ENCODE measurements at regions not wholly inside any gene's neighbourhood (a gene's known extent, or its start where the extent isn't known, plus 50 kb on each side); places are given as distances from the start of the nearest gene placed in this dataset.

DNA sequence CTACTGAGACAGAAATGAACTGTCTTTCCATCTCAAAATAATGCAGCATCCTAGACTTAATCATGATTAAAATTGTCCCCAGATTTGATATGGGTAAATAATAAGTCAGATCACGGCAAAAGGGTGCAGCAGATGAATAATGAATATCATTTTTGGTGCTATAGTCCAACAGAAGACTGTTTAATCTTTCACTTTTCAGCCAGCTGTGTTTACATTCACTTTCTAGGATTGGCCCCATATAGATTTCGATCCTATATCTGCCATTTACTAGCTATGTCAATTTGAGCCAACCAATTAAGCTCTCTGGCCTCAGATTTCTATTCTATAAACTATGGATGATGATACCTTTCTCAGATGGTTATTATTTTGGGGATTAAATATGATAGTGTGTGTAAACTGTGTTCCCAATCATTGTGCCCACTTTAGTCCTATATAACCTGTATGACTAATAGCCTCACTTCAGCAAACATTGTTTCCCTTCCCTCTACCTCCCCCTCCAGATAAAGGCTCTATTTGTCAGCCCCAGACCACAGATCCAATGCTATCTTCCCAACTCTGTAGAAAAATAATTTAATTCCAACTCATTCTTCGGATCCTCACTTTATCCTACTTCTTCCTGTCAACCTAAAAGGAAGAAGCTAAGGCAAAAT lies 53.6 kb upstream of the NT5E start:
- no peak overlapping the region for H3K4me3 ChIP-seq (ENCODE audit: low read length)
- H2AFZ ChIP-seq (ENCODE audit: low read length) = no peak overlapping the region
- no peaks in the 10 kb centered on the region for H3K4me1 ChIP-seq (ENCODE audit: low read length)
- no peaks in the 10 kb centered on the region for H3F3A ChIP-seq (ENCODE audit: insufficient read depth, low read length)
- H3K27me3 ChIP-seq (replicated peaks; ENCODE audit: insufficient read depth, low read length) = no peaks in the 10 kb centered on the region
- H3K9me3 ChIP-seq (replicated peaks; ENCODE audit: insufficient read depth, low read length) = no peaks in the 10 kb centered on the region
- DNase-seq = no peak
- H3K36me3 ChIP-seq (replicated peaks; ENCODE audit: insufficient read depth, low read length) = no peaks in the 10 kb centered on the region
- no peak overlapping the region for H3K27ac ChIP-seq (ENCODE audit: low read length)
- H3K79me2 ChIP-seq (ENCODE audit: low read length) = no peaks in the 10 kb centered on the region
- H3K4me2 ChIP-seq (ENCODE audit: low read depth, low read length) = no peak overlapping the region
- TF ChIP-seq EZH2phosphoT487 (IDR thresholded peaks at IDR 0.05; ENCODE audit: low read length) (no peak), EZH2 (optimal IDR thresholded peaks at IDR 0.05; ENCODE audit: low read depth, low read length) (no peak)
- TF ChIP-seq, protein P1, sequence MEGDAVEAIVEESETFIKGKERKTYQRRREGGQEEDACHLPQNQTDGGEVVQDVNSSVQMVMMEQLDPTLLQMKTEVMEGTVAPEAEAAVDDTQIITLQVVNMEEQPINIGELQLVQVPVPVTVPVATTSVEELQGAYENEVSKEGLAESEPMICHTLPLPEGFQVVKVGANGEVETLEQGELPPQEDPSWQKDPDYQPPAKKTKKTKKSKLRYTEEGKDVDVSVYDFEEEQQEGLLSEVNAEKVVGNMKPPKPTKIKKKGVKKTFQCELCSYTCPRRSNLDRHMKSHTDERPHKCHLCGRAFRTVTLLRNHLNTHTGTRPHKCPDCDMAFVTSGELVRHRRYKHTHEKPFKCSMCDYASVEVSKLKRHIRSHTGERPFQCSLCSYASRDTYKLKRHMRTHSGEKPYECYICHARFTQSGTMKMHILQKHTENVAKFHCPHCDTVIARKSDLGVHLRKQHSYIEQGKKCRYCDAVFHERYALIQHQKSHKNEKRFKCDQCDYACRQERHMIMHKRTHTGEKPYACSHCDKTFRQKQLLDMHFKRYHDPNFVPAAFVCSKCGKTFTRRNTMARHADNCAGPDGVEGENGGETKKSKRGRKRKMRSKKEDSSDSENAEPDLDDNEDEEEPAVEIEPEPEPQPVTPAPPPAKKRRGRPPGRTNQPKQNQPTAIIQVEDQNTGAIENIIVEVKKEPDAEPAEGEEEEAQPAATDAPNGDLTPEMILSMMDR (IDR thresholded peaks at IDR 0.05; ENCODE audit: low read length) = no peak
- H3K9ac ChIP-seq (ENCODE audit: low read length) = no peak overlapping the region
- H4K20me1 ChIP-seq (ENCODE audit: insufficient read depth, low read length) = no peaks in the 10 kb centered on the region
- no peaks in the 10 kb centered on the region for H3K9me2 ChIP-seq (replicated peaks; ENCODE audit: insufficient read depth, low read length)

DNA sequence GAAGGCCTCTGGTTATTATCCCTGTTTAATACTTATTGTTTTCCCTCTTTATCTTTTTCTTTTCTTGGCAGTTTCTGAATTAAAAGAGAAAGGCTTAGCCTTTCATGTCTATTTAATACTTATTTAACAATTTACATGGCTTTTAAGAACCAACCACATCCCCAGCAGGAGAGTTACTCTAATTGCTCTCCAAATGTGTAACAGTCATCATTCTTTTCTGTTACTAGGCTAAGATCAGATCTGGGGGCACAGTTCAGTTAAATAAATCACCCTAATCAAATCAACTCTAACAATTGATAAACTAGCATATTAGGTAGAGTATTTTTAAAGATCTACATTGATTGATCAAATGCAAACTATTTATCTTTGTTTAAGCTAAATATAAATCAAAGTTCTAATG lies 54.1 kb upstream of the NT5E start:
- Histone ChIP-seq H3K9ac (ENCODE audit: low read length) (no peak overlapping the region), H3K9me3 (replicated peaks; ENCODE audit: insufficient read depth, low read length) (no peaks in the 10 kb centered on the region), H4K20me1 (ENCODE audit: insufficient read depth, low read length) (no peaks in the 10 kb centered on the region), H3K9me2 (replicated peaks; ENCODE audit: insufficient read depth, low read length) (no peaks in the 10 kb centered on the region), H3K4me1 (ENCODE audit: low read length) (no peaks in the 10 kb centered on the region), H3K27me3 (replicated peaks; ENCODE audit: insufficient read depth, low read length) (no peaks in the 10 kb centered on the region), H2AFZ (ENCODE audit: low read length) (no peak overlapping the region), H3K4me2 (ENCODE audit: low read depth, low read length) (no peak overlapping the region), H3K27ac (ENCODE audit: low read length) (no peak overlapping the region), H3K79me2 (ENCODE audit: low read length) (no peaks in the 10 kb centered on the region), H3F3A (ENCODE audit: insufficient read depth, low read length) (no peaks in the 10 kb centered on the region), H3K4me3 (ENCODE audit: low read length) (no peak overlapping the region), H3K36me3 (replicated peaks; ENCODE audit: insufficient read depth, low read length) (no peaks in the 10 kb centered on the region)
- no peak for TF ChIP-seq EZH2phosphoT487 (IDR thresholded peaks at IDR 0.05; ENCODE audit: low read length)
- TF ChIP-seq, protein P1 (IDR thresholded peaks at IDR 0.05; ENCODE audit: low read length) = no peak
- DNase-seq = no peak

DNA sequence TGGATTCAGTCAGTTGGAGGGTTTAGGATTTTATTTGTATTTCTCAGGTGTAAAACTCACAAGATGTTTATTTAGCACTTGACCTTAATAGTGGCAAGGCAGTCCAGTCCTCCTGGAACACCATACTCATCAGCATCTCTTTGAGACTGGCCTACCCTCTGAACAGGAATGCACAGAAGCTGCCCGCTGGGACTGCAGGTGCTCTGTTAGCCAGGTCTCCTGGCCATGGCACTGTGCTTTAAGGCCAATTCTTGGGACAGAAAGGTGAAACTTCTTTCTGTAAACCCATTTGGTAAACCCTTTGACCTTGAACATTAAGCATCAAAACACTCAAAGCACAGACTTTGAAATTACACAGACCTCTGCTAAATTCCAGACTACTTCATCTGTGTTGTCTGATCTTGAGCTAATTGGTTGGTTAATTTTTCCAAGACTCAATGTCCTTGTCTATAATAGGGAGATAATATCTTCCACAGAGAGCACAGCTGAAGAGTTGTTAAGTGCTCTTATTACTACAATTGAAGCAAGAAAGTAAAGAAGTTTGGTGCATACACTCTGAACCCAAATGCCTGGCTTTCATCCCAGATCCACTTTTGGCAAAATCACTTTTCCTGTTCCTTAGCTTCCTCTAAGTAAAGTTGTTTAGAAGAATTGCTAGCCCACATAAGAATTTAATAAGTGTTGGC lies 54.9 kb upstream of the NT5E start:
- no peak overlapping the region for H3K27ac ChIP-seq (ENCODE audit: low read length)
- no peak overlapping the region for H3K4me3 ChIP-seq (ENCODE audit: low read length)
- H3K4me2 ChIP-seq (ENCODE audit: low read depth, low read length) = no peak overlapping the region
- no peaks in the 10 kb centered on the region for H3K27me3 ChIP-seq (replicated peaks; ENCODE audit: insufficient read depth, low read length)
- no peaks in the 10 kb centered on the region for H3K4me1 ChIP-seq (ENCODE audit: low read length)
- H3K79me2 ChIP-seq (ENCODE audit: low read length) = no peaks in the 10 kb centered on the region
- TF ChIP-seq, protein P1 (IDR thresholded peaks at IDR 0.05; ENCODE audit: low read length) = no peak
- TF ChIP-seq EZH2 (optimal IDR thresholded peaks at IDR 0.05; ENCODE audit: low read depth, low read length) (no peak), EZH2phosphoT487 (IDR thresholded peaks at IDR 0.05; ENCODE audit: low read length) (no peak)
- H3K9me3 ChIP-seq (replicated peaks; ENCODE audit: insufficient read depth, low read length) = no peaks in the 10 kb centered on the region
- no peak overlapping the region for H3K9ac ChIP-seq (ENCODE audit: low read length)
- H4K20me1 ChIP-seq (ENCODE audit: insufficient read depth, low read length) = no peaks in the 10 kb centered on the region
- no peak for DNase-seq
- H3K36me3 ChIP-seq (replicated peaks; ENCODE audit: insufficient read depth, low read length) = no peaks in the 10 kb centered on the region
- H3K9me2 ChIP-seq (replicated peaks; ENCODE audit: insufficient read depth, low read length) = no peaks in the 10 kb centered on the region
- no peaks in the 10 kb centered on the region for H3F3A ChIP-seq (ENCODE audit: insufficient read depth, low read length)
- H2AFZ ChIP-seq (ENCODE audit: low read length) = no peak overlapping the region
